ENCODE measurements at regions not wholly inside any gene's neighbourhood (a gene's known extent, or its start where the extent isn't known, plus 50 kb on each side); places are given as distances from the start of the nearest gene placed in this dataset.

GRCh38 chr5:44949687-44950086, 140.9 kb downstream of the MRPS30 start (continued):
- no peak for TF ChIP-seq ELK4 (CRISPR knock-in tag; IDR thresholded peaks at IDR 0.05; ENCODE audit: borderline replicate concordance)
- TF ChIP-seq NFIB (CRISPR knock-in tag; IDR thresholded peaks at IDR 0.05; ENCODE audit: borderline replicate concordance): no peak
- no peak for TF ChIP-seq POLR2AphosphoS2 (IDR thresholded peaks at IDR 0.05; ENCODE audit: low read depth, low read length)
- TF ChIP-seq PHF20 (CRISPR knock-in tag; IDR thresholded peaks at IDR 0.05): no peak
- no peak for TF ChIP-seq ZNF263 (CRISPR knock-in tag; IDR thresholded peaks at IDR 0.05)
- TF ChIP-seq ZNF749 (CRISPR knock-in tag; IDR thresholded peaks at IDR 0.05; ENCODE audit: borderline replicate concordance): no peak
- no peak for TF ChIP-seq ZNF326 (CRISPR knock-in tag; IDR thresholded peaks at IDR 0.05; ENCODE audit: borderline replicate concordance)
- TF ChIP-seq FOXA1 (IDR thresholded peaks at IDR 0.05): no peak
- TF ChIP-seq FOXA1 (CRISPR knock-in tag; IDR thresholded peaks at IDR 0.05): no peak
- TF ChIP-seq CBX2 (IDR thresholded peaks at IDR 0.05; ENCODE audit: low read depth, low read length): no peak
- no peak for TF ChIP-seq CBX2 (CRISPR knock-in tag; IDR thresholded peaks at IDR 0.05; ENCODE audit: low read depth)
- no peak for TF ChIP-seq ZBTB25 (CRISPR knock-in tag; IDR thresholded peaks at IDR 0.05)
- no peak for TF ChIP-seq ATF3 (CRISPR knock-in tag; IDR thresholded peaks at IDR 0.05)
- no peak for TF ChIP-seq BCL3 (CRISPR knock-in tag; IDR thresholded peaks at IDR 0.05)
